AG09309 (cell line): ENCODE measurements at regions not wholly inside any gene's neighbourhood (a gene's known extent, or its start where the extent isn't known, plus 50 kb on each side); places are given as distances from the start of the nearest gene placed in this dataset.

Experiments
- DNase-seq: peaks from one replicate; pipeline ENCODE4 v3.0.0-alpha.2; 2010; ENCODE audit warnings: low read depth
- H3K4me3 ChIP-seq: 2 replicates; pipeline ENCODE4 v1.5.1; 2011; ENCODE audit warnings: mild to moderate bottlenecking, low read depth, low read length, moderate library complexity; ENCODE audit not compliant: control insufficient read depth
- TF ChIP-seq, protein P1 (sequence below): IDR thresholded peaks from 2 replicates; pipeline ENCODE4 v1.5.1; 2011; ENCODE audit warnings: mild to moderate bottlenecking, low read depth, low read length, inconsistent platforms; ENCODE audit not compliant: insufficient read depth, control insufficient read depth; ENCODE audit errors: missing control alignments

DNA sequence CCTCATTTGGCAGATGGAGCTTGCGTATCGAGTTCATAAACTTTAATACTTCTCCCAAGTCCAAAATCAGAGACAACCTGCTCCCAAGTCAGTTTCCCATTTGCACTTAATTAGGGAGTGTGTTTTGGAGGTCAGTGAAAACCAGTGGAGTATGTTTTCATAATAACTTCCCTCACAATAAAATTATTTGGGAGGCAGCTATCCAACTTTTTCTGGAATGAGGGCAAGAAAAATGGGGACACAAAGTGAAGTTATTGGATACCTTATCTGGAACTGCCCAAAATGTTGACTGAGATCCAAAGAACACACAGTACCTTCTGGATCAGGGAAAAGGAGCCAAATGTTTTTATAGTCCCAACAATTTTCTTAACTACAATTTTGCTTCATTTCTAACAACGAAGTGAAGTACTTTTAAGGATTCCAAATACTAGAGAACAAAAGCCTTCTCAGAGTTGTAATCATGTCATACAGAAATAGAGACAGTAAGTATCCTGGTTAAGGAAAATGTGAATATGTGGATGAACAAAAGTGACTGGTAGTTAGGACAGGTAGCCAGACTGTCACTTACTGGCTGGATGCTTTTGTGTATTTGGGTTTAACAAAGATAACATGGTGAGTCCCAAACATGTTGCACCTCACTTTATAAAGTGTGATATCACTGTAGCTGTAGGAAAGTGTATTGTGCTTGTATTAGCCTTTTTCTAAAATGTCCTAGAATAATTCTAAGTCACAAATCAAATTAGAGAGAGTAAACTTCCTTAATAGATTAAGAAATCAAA, 325.0 kb downstream of the HLX start:
- no peak overlapping the region for H3K4me3 ChIP-seq
- DNase-seq: no peak
- TF ChIP-seq, protein P1, sequence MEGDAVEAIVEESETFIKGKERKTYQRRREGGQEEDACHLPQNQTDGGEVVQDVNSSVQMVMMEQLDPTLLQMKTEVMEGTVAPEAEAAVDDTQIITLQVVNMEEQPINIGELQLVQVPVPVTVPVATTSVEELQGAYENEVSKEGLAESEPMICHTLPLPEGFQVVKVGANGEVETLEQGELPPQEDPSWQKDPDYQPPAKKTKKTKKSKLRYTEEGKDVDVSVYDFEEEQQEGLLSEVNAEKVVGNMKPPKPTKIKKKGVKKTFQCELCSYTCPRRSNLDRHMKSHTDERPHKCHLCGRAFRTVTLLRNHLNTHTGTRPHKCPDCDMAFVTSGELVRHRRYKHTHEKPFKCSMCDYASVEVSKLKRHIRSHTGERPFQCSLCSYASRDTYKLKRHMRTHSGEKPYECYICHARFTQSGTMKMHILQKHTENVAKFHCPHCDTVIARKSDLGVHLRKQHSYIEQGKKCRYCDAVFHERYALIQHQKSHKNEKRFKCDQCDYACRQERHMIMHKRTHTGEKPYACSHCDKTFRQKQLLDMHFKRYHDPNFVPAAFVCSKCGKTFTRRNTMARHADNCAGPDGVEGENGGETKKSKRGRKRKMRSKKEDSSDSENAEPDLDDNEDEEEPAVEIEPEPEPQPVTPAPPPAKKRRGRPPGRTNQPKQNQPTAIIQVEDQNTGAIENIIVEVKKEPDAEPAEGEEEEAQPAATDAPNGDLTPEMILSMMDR: no peak

DNA sequence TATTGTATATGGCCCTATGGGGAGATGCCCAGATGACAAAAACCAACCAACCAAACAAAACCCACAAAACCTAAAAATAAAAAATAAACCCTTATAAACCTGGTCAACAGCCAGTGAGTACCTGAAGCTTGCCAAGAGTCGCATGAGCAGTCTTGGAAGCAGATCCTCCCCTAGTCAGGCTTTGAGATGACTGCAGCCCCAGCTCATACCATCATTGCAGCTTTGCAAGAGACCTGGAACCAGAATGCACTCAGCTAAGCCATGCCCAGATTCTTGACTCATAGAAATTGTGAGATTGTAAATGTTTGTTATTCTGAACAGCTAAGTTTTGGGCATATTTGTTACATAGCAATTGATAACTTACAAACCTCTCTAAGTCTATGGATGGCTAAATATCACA, 326.8 kb downstream of the HLX start:
- DNase-seq: no peak

DNA sequence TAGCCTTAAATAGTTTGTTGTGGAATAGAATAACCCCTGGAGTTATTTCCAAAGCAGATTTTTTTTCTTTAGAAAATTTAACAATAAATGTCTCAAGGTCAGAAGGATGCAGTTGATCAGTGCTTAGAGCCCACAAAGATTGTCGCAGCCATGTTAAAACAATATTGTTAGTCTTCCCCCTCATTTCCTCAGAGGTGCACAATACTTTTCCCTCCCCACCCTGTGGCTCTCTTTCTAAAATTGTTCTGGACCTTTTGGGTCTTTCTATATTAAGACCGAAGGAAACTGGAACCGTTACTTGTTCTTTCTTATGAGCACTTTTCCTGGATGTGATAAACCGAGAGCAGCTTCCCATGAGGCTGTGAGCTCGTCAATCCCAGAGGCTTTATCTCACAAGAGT, 333.7 kb downstream of the HLX start:
- TF ChIP-seq, protein P1: no peak
- no peak overlapping the region for H3K4me3 ChIP-seq
- no peak for DNase-seq

More for the DNA sequence above, 326.8 kb downstream of the HLX start:
- H3K4me3 ChIP-seq: no peak overlapping the region
- TF ChIP-seq, protein P1: no peak

DNA sequence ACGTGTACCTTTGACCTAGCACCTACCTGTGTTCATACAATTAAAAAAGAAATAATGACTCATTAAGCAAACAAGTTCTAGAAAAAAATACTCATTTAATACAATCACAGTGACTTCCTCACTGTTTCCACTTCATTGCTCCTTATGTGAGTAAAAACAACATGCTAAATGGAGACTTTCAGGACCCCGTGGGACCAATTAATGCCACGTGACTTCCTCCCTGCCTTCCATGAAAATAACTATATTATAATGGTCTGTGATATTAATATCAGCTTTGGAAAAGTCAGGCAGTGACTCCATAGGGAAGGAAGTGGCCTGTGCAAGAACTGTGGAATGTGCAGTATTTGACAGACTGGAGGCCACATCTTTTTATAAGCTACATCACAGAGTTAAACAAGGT, 337.8 kb downstream of the HLX start:
- DNase-seq: no peak
- TF ChIP-seq, protein P1: no peak
- no peak overlapping the region for H3K4me3 ChIP-seq

DNA sequence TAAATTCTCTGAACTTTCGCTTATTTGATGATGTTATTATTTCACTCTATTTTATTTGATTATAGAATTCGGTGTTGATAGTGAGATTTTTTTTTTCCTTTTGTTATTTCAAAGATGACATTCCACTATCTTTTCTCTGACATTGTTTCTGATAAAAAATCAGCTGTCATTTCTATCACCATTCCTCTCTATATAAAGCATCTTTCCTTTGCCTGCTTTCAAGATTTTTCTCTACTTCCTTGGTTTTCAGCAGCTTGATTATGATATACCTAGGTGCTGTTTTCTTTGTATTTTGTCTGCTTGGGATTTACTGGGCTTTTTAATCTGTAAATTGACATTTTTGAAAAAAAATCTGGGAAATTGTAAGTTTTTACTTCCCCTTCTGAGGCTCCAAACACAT, 344.0 kb downstream of the HLX start:
- TF ChIP-seq, protein P1: no peak
- DNase-seq: no peak
- H3K4me3 ChIP-seq: no peak overlapping the region

DNA sequence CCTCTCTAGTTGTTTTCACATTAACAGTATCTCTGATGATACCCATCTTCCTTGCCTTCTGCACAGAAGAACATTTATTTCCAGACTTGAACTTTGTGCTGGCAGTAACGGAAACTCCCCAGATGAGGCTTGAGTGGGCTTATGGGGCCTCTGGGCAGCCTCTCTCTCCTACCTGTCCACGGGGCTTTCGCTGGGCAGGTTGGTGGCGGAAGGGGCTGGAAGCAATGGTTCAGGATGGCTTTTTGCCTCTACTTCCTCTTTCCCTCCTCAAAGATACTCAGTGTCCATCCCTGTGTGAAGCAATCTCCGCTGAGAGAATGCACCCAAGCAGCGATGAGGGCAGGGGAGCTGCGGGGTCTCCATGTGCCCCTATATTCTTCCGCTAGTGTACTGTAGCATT, 348.2 kb downstream of the HLX start:
- H3K4me3 ChIP-seq: no peak overlapping the region
- DNase-seq: no peak
- TF ChIP-seq, protein P1: no peak
